Stomach (tissue), 8 donors: ENCODE measurements at regions not wholly inside any gene's neighbourhood (a gene's known extent, or its start where the extent isn't known, plus 50 kb on each side); places are given as distances from the start of the nearest gene placed in this dataset.

Experiments used
- DNase-seq, 2 donors: peaks; one replicate each; pipeline versions ENCODE4 v3.0.0 to v3.0.0-alpha.2; 2013 to 2019
- H3K27ac ChIP-seq, 5 donors: fragments of 200-600 bp in 4 of 5; sonication (generic) in 4 of 5; one replicate each; pipeline ENCODE4 v1.5.1; 2013 to 2019; ENCODE audit warnings: mild to moderate bottlenecking in 1 of 5, moderate library complexity in 1 of 5
- H3K27me3 ChIP-seq, 3 donors: fragments of 200-600 bp; sonication (generic); one replicate each; pipeline ENCODE4 v1.5.1; 2017 to 2019; ENCODE audit warnings: mixed run types in 1 of 3
- H3K36me3 ChIP-seq, 4 donors: fragments of 200-600 bp; sonication (generic); 1 replicate in 3 of 4; 2 replicates in 1 of 4; pipeline ENCODE4 v1.5.1; 2016 to 2019
- H3K4me1 ChIP-seq, 4 donors: fragments of 200-600 bp; sonication (generic); one replicate each; pipeline ENCODE4 v1.5.1; 2016 to 2019
- H3K4me3 ChIP-seq, 4 donors: fragments of 200-600 bp; sonication (generic) in 3 of 4; one replicate each; pipeline ENCODE4 v1.5.1; 2016 to 2019; ENCODE audit warnings: mild to moderate bottlenecking in 1 of 4
- H3K9me3 ChIP-seq, 4 donors: fragments of 200-600 bp; sonication (generic); one replicate each; pipeline ENCODE4 v1.5.1; 2016 to 2019
- CTCF ChIP-seq, 7 experiments: fragments of 450-650 bp in 4 of 7; fragments of 200-600 bp in 3 of 7; sonication (generic) in 3 of 7; IDR thresholded peaks; one replicate each; pipeline ENCODE4 v1.5.1; 2016 to 2019; ENCODE audit warnings: antibody characterized with exemption in 7 of 7, control low read depth in 2 of 7, mild to moderate bottlenecking in 1 of 7
- EP300 ChIP-seq: sonication (generic); formaldehyde crosslinking; IDR thresholded peaks from one replicate; pipeline ENCODE4 v1.6.1; 2017; ENCODE audit warnings: antibody characterized with exemption
- POLR2A ChIP-seq, 4 donors: fragments of 450-650 bp; IDR thresholded peaks; one replicate each; pipeline ENCODE4 v1.6.1; 2016; ENCODE audit warnings: antibody characterized with exemption in 4 of 4, control low read depth in 2 of 4, mild to moderate bottlenecking in 1 of 4, moderate library complexity in 1 of 4
- POLR2AphosphoS5 ChIP-seq, 3 donors: sonication (generic); formaldehyde crosslinking; IDR thresholded peaks; one replicate each; pipeline ENCODE4 v1.6.1; 2016; ENCODE audit warnings: antibody characterized with exemption in 3 of 3
- WGBS, 5 donors: extraction: QIAGEN DNeasy Blood & Tissue Kit in 3 of 5; methylation state at CpG; one replicate each; pipeline versions ENCODE4 v1.1.5 to v1.1.7; 2013 to 2018; 5-methylcytosine and 5-hydroxymethylcytosine counted together
- intact Hi-C: fragments of 100-400 bp; cut with DNase I; formaldehyde crosslinking; loops from one replicate; pipeline ENCODE4 v1.15.1; 2023; ENCODE audit warnings: low total_unique reads
- donor health status: healthy with polysubstance abuse.
- donor health status: Bipolar disorder and iron deficiency.
- donor health status: healthy.

GRCh38 chr9:102459828-102460227, 535.3 kb upstream of the CYLC2 start:
- WGBS, 5 donors, result 45 to 76% (median 65%) methylated on average over 1 of the region's 1 CpG
- no peak for DNase-seq
- no peak overlapping the region for H3K27ac ChIP-seq
- H3K9me3 ChIP-seq, result no peaks in the 10 kb centered on the region
- intact Hi-C loops, result no loop called here
- no peak overlapping the region for H3K4me3 ChIP-seq
- no peaks in the 10 kb centered on the region for H3K4me1 ChIP-seq
- TF ChIP-seq EP300 (no peak), CTCF (IDR thresholded peaks at IDR 0.05) (no peak), POLR2AphosphoS5 (IDR thresholded peaks at IDR 0.05) (no peak), POLR2A (IDR thresholded peaks at IDR 0.05) (no peak)
- no peaks in the 10 kb centered on the region for H3K36me3 ChIP-seq
- no peaks in the 10 kb centered on the region for H3K27me3 ChIP-seq

DNA sequence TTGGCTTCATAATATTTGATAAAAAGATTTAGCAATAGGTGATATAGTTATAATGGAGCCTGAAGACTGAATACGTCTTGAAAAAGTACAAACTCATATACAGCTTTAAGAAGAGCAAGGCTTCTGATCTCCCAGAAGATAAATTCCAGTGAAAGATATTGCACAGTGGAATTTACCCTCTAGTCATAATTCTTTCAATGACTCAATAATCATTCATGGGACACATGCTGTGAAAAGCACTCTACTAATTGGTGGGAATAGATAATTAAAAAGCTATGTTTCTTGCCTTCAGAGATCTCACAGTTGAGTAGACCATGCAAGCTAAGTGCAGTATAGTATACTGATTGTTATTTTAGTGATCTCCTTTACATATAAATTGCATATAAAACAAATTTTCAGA, 538.6 kb upstream of the CYLC2 start:
- no peak overlapping the region for H3K4me3 ChIP-seq
- TF ChIP-seq POLR2A (IDR thresholded peaks at IDR 0.05), result no peak
- no peak for TF ChIP-seq EP300
- no peak for TF ChIP-seq CTCF (IDR thresholded peaks at IDR 0.05)
- TF ChIP-seq POLR2AphosphoS5 (IDR thresholded peaks at IDR 0.05), result no peak
- no peaks in the 10 kb centered on the region for H3K9me3 ChIP-seq
- no peaks in the 10 kb centered on the region for H3K36me3 ChIP-seq
- no peak for DNase-seq
- no peaks in the 10 kb centered on the region for H3K27me3 ChIP-seq
- H3K27ac ChIP-seq, result no peak overlapping the region
- no peaks in the 10 kb centered on the region for H3K4me1 ChIP-seq
- intact Hi-C loops, result no loop called here
- WGBS, 5 donors, result 77 to 90% (median 80%) methylated on average over 1 of the region's 1 CpG

- WGBS, 5 donors, result 45 to 58% (median 53%) methylated on average over 1 of the region's 1 CpG
- Histone ChIP-seq H3K4me1 (no peaks in the 10 kb centered on the region), H3K4me3 (no peak overlapping the region), H3K27ac (no peak overlapping the region), H3K9me3 (peaks cover 0 to 7% (median 1%) of the 10 kb centered on the region in 4 donors), H3K36me3 (no peaks in the 10 kb centered on the region), H3K27me3 (no peaks in the 10 kb centered on the region)
- intact Hi-C loops, result no loop called here
- DNase-seq, result no peak
- TF ChIP-seq EP300 (no peak), CTCF (IDR thresholded peaks at IDR 0.05) (no peak), POLR2AphosphoS5 (IDR thresholded peaks at IDR 0.05) (no peak), POLR2A (IDR thresholded peaks at IDR 0.05) (no peak)
These were observed 549.2 kb upstream of the CYLC2 start for GRCh38 chr9:102445906-102446305.

- intact Hi-C loops, result no loop called here
- H3K27ac ChIP-seq, result no peak overlapping the region
- DNase-seq, result no peak
- 88 to 95% (median 89%) methylated on average over 1 of the region's 1 CpG for WGBS, 5 donors
- H3K36me3 ChIP-seq, result no peaks in the 10 kb centered on the region
- no peak for TF ChIP-seq POLR2AphosphoS5 (IDR thresholded peaks at IDR 0.05)
- TF ChIP-seq POLR2A (IDR thresholded peaks at IDR 0.05), result no peak
- no peak for TF ChIP-seq CTCF (IDR thresholded peaks at IDR 0.05)
- no peak for TF ChIP-seq EP300
- H3K9me3 ChIP-seq, result peaks cover 0 to 7% (median 1%) of the 10 kb centered on the region in 4 donors
- H3K27me3 ChIP-seq, result no peaks in the 10 kb centered on the region
- H3K4me1 ChIP-seq, result no peaks in the 10 kb centered on the region
- H3K4me3 ChIP-seq, result no peak overlapping the region
These were observed 549.9 kb upstream of the CYLC2 start for GRCh38 chr9:102445181-102445747.
